Stimulated activated CD8-positive, alpha-beta memory T cell treated with anti-CD3 and anti-CD28 coated beads, Interleukin-12 subunit alpha, Interleukin-12 subunit beta, amount 100 ng/mL, for 1 hour (primary cell): ENCODE measurements at regions not wholly inside any gene's neighbourhood (a gene's known extent, or its start where the extent isn't known, plus 50 kb on each side); places are given as distances from the start of the nearest gene placed in this dataset.

Experiments
- DNase-seq: peaks from one replicate; pipeline ENCODE4 v3.0.0-alpha.2; 2020; ENCODE audit warnings: low read depth

DNA sequence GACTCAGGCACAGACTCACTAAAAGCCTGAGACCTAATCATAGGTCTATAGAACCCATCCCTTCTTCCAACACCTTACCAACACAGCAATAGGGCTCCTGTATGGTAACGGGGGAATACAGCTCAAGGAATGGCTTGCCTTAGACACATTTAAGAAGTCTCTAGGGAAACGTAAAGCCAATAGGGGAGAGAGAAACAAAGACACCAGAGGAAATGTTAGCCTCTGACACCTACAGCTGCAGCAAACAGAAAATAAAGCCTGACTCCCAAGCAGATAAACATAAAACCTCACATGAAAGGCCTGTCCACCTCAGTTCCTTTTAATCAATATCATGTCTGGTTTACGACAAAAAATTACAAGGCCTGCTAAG is 51.1 kb upstream of the NCOA1 start:
- DNase-seq = no peak

DNA sequence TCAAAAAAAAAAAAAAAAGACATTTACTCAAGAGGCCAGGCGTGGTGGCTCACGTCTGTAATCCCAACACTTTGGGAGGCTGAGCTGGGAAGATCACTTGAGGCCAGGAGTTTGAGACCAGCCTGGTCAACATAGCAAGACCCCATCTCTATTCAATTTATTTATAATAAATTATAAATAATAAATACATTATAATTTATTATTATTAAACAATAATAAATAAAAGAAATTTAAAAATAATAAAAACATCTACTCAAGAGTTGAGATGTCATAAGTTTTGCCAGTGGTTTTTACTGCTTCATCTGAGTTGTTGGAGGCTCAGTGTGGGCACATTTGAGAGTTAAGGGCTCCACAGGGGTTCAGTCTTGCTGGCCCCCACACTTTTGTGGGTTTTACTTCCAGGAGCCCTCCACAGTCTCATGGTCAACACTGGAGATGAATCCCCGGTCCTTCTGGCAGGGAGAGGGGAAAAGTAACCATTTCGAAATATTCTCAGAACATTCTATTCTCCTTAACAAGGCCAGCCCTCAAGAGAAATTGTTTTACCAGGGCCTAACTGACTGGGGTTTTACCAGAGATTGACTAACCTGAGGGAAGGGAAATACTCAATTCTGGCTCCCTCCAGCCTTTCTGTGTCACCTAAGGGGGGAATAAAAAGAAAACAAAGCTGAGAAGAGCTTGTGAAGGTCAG is 51.6 kb upstream of the NCOA1 start:
- DNase-seq = no peak

DNA sequence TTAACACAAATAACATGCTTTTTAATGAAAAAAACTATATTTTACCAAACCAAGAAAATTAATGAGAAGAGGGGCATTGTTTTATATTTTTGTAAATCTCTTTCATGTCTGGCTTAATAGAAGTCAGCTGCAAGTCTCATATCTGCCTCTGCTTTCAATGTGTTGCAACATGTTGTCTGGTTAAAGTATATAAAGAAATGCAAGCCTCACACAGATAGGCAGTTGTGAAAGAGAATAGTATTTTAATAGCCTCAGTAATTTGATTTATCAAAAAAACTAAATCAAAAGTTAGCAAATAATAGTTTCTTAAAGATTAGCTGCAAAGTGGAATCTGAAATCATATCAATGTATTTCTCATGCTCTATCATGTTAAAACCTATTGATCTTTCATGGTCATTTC is 52.9 kb upstream of the NCOA1 start:
- no peak for DNase-seq

GRCh38 chr2:24435391-24436316 is 55.4 kb upstream of the NCOA1 start:
- no peak for DNase-seq

DNA sequence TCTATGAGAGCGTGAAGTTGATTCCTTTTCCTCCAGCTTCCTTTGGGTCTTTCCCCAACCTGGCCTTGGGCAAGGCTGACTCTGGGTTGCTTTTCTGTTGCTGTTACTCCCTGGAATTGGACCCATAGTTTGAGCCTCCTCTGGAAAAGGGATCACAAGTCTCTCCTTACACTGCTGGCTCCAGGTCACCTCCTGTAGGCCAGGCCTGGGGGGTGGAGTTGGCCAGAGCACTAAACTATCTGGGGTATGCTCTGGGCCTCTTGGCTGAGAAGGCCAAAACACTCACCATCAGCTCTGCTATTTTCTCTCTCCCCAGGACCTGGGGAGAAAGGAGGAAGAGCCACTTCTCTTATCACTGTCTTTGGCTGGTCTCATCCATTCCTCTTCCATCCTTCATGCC is 56.5 kb upstream of the NCOA1 start:
- DNase-seq = no peak

- DNase-seq = no peak
Observed at GRCh38 chr2:24432735-24433134, 58.3 kb upstream of the NCOA1 start.

DNA sequence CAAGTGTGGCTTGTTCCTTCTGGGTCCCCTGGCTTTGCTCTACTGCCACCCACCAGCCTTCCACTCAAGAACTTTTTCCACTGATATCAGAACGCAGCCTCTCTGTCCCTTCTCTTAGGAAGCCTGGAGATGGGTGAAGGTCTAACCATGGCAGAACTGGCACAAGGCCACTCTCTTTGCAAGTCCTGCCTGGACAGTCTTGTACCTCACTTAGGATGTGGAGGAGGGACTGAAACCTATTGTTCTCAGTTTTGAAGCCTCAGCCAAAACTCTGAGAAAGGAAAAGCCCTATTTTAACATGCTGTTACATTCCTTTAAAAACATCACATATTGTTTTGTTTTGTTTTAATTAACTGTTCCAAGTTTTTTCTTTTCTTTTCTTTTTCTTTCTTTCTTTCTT is 58.9 kb upstream of the NCOA1 start:
- no peak for DNase-seq

GRCh38 chr2:24429197-24430074 is 61.6 kb upstream of the NCOA1 start:
- DNase-seq = no peak

- no peak for DNase-seq
Observed at GRCh38 chr2:24424387-24424786, 64.1 kb upstream of the ITSN2 start.

DNA sequence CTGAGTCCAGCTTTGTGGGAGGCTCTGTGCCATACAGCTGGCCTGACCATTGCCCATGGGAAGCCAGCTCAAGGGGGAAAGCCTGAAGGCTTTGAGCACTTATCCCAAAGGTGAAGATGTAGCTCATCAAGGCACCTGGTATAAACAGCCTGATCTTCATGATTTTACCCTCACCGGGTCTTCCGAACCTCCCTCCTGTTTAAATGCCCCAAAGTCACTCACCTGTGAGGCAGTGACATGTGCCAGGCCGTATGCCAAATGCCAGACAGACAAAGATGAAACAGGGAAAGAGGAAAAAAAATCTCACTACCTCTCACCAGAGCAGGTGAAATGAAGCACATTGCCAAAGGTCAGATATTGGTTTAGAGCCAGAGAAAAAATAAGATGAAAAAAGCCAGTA is 62.8 kb upstream of the ITSN2 start:
- no peak for DNase-seq

DNA sequence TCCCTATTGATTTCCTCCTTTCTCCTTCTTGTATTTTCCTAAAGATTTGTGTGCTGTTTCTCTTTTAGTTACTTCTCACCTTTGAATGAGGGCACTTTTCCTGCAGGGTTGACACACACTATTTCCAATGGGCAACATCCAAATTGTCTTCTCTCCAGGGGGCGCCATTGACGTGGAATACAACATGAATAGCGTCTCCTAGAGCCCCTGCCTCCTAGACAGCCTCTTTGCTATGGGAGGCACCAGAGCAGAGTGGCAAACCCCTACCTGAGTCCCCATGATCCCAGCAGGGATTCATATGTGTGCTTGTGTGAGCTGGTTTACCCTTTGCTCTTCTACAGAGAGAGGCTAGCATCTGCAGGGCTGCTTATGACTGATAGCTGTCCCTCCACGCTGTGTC is 61.3 kb upstream of the ITSN2 start:
- DNase-seq = peak; percentile 30

- DNase-seq = no peak
Observed at GRCh38 chr2:24420373-24420772, 60.0 kb upstream of the ITSN2 start.

GRCh38 chr2:24418166-24418841 is 58.0 kb upstream of the ITSN2 start:
- no peak for DNase-seq

GRCh38 chr2:24412812-24413211 is 52.5 kb upstream of the ITSN2 start:
- DNase-seq = no peak

GRCh38 chr2:24411488-24412151 is 51.3 kb upstream of the ITSN2 start:
- no peak for DNase-seq

DNA sequence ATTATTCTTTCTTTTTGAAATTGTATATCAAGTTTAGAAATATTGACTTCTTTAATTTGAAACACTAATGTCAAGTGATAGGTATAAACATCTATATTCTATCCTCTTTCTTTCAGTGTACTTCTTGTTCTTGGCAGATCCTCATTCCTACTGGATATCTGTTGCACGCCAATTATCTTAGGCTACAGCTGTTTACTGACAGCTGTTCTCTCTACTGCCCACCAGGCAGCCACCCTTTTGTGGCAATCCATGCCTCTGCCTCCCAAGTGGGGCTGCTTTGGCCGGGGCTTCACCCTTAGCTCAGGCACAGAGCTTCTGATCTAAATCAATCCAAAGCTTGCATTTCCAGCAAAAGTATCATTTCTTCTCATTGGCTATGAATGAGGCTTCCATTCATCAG is 50.6 kb upstream of the ITSN2 start:
- no peak for DNase-seq

DNA sequence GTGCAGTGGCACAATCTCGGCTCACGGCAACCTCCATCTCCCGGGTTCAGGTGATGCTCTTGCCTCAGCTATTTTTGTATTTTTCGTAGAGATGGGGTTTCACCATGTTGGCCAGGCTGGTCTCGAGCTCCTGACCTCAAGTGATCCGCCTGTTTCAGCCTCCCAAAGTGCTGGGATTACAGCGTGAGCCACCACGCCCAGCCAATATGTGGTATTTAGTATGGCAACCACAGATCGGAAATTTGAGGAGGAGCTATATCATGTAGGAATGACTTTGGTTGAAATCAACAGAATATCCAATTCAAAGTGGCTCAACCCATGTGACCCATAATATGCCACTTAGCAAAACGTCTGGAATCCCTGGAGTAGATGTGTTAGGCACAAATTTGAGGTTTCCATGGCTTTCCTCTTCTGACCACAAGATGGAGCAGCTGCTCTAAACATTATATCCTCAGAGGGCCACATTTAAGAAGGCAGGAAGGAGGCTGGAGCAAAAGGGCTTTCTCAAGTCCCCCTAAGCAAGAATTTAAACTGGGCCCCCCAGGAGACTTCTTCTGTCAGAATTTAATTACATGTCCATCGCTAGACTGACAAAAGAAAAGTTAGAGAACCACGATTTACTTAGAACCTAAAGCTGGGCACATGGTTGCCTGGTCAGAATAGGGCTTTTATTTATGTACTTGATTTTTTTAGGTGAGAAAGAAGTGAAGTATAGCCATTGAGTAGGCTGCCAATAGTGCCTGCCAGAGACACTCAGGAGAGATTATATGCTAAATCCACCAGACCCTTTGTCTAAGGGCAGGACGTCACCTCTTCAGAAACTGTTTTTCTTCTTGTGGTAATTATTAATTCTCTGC is 49.6 kb upstream of the ITSN2 start:
- DNase-seq = peak; percentile 15
